IMR-90 (cell line): ENCODE measurements at regions not wholly inside any gene's neighbourhood (a gene's known extent, or its start where the extent isn't known, plus 50 kb on each side); places are given as distances from the start of the nearest gene placed in this dataset.
A peak's percentile ranks its signal among the peaks of the same experiment; 100 is the strongest.

ENCODE experiments used
- ATAC-seq: fragments of 200-7000 bp; cut with Tn5 transposase; 2 replicates; pipeline ENCODE4 v1.9.1; 2020; ENCODE audit warnings: low read depth, mild to moderate bottlenecking, moderate library complexity
- BruUV-seq: library from RNA; stranded (reverse); fragments of 400-500 nt; replicated peaks from 2 replicates; lab custom pipeline; 2021; lab: Mats Ljungman, UMichigan
- CTCF ChIA-PET: fragments of 300-600 bp; formaldehyde crosslinking; extraction: SDS; loops from one replicate; lab custom pipeline; 2021; ENCODE audit warnings: antibody characterized with exemption; lab: Yijun Ruan, JAX
- POLR2A ChIA-PET: fragments of 300-600 bp; sonication (Branson Sonifier 250); formaldehyde crosslinking; loops from one replicate; lab custom pipeline; 2022; ENCODE audit warnings: antibody characterized with exemption; ENCODE audit not compliant: unreplicated experiment; lab: Charles Lee
- DNase-seq: peaks from one replicate; pipeline ENCODE4 v3.0.0; 2013
- H2AFZ ChIP-seq: replicated peaks from 2 replicates; pipeline ENCODE3; 2013; ENCODE audit warnings: low read length, mild to moderate bottlenecking; ENCODE audit not compliant: poor library complexity
- H2AK5ac ChIP-seq: 2 replicates; pipeline ENCODE4 v1.6.1; 2013; ENCODE audit warnings: low read depth, low read length, inconsistent platforms
- H2AK9ac ChIP-seq: replicated peaks from 2 replicates; pipeline ENCODE3; 2013; ENCODE audit warnings: mild to moderate bottlenecking, low read depth, low read length, moderate library complexity; ENCODE audit not compliant: poor library complexity
- H2BK120ac ChIP-seq: 2 replicates; pipeline ENCODE4 v1.6.1; 2013; ENCODE audit warnings: low read depth, low read length, inconsistent platforms
- H2BK15ac ChIP-seq: 3 replicates; pipeline ENCODE4 v1.6.1; 2013; ENCODE audit warnings: low read depth, low read length, inconsistent platforms
- H2BK20ac ChIP-seq: 2 replicates; pipeline ENCODE4 v1.6.1; 2013; ENCODE audit warnings: low read depth, mild to moderate bottlenecking, inconsistent platforms, low read length, moderate library complexity
- H2BK5ac ChIP-seq: 2 replicates; pipeline ENCODE4 v1.6.1; 2013; ENCODE audit warnings: mild to moderate bottlenecking, low read depth, low read length, inconsistent platforms; ENCODE audit not compliant: poor library complexity, severe bottlenecking
- H3K14ac ChIP-seq: replicated peaks from 2 replicates; pipeline ENCODE4 v1.6.1; 2013; ENCODE audit warnings: low read depth, low read length, inconsistent platforms
- H3K18ac ChIP-seq: 2 replicates; pipeline ENCODE4 v1.6.1; 2013; ENCODE audit warnings: low read depth, low read length, control low read depth
- H3K23ac ChIP-seq: 2 replicates; pipeline ENCODE4 v1.6.1; 2013; ENCODE audit warnings: low read depth, low read length, inconsistent platforms
- H3K27ac ChIP-seq: 2 replicates; pipeline ENCODE4 v1.5.1; 2013; ENCODE audit warnings: mild to moderate bottlenecking, control low read depth, low read length; ENCODE audit not compliant: insufficient read depth
- H3K27me3 ChIP-seq: 2 replicates; pipeline ENCODE4 v1.6.1; 2013; ENCODE audit warnings: low read length; ENCODE audit not compliant: control insufficient read depth, insufficient read depth
- H3K36me3 ChIP-seq: 2 replicates; pipeline ENCODE4 v1.6.1; 2013; ENCODE audit warnings: low read length, mixed read lengths; ENCODE audit not compliant: control insufficient read depth, insufficient read depth
- H3K4ac ChIP-seq: 2 replicates; pipeline ENCODE4 v1.6.1; 2013; ENCODE audit warnings: low read depth, low read length, inconsistent platforms
- H3K4me1 ChIP-seq: 2 replicates; pipeline ENCODE4 v1.6.1; 2013; ENCODE audit warnings: low read length, mixed read lengths; ENCODE audit not compliant: control insufficient read depth, insufficient read depth
- H3K4me2 ChIP-seq: 2 replicates; pipeline ENCODE4 v1.6.1; 2013; ENCODE audit warnings: low read depth, mild to moderate bottlenecking, control low read depth, low read length, moderate library complexity
- H3K4me3 ChIP-seq: 2 replicates; pipeline ENCODE4 v1.5.1; 2013; ENCODE audit warnings: low read depth, mild to moderate bottlenecking, control low read depth, low read length, moderate library complexity; ENCODE audit not compliant: insufficient read depth
- H3K56ac ChIP-seq: 2 replicates; pipeline ENCODE4 v1.6.1; 2013; ENCODE audit warnings: low read length, inconsistent platforms; ENCODE audit not compliant: insufficient read depth; ENCODE audit errors: extremely low read depth
- H3K79me1 ChIP-seq, 2 experiments: 2 replicates each; pipeline ENCODE4 v1.6.1; 2013; ENCODE audit warnings: low read length in 2 of 2, inconsistent platforms in 1 of 2, low read depth in 1 of 2
- H3K9ac ChIP-seq: 2 replicates; pipeline ENCODE4 v1.6.1; 2013; ENCODE audit warnings: low read depth, low read length, control low read depth
- H3K9me1 ChIP-seq: 2 replicates; pipeline ENCODE4 v1.6.1; 2013; ENCODE audit warnings: low read length, inconsistent platforms; ENCODE audit not compliant: insufficient read depth
- H3K9me3 ChIP-seq: 2 replicates; pipeline ENCODE4 v1.6.1; 2013; ENCODE audit warnings: low read length; ENCODE audit not compliant: control insufficient read depth, insufficient read depth
- H4K20me1 ChIP-seq: 2 replicates; pipeline ENCODE4 v1.6.1; 2013; ENCODE audit warnings: low read length, inconsistent platforms; ENCODE audit not compliant: insufficient read depth
- H4K5ac ChIP-seq: 2 replicates; pipeline ENCODE4 v1.6.1; 2013; ENCODE audit warnings: mild to moderate bottlenecking, low read depth, low read length, control low read depth
- H4K8ac ChIP-seq, 2 experiments: 2 replicates each; pipeline ENCODE4 v1.6.1; 2013; ENCODE audit warnings: low read depth in 2 of 2, low read length in 2 of 2, control low read depth in 1 of 2, inconsistent platforms in 1 of 2
- H4K91ac ChIP-seq: 2 replicates; pipeline ENCODE4 v1.6.1; 2013; ENCODE audit warnings: low read depth, low read length, inconsistent platforms; ENCODE audit not compliant: insufficient read depth
- BHLHE40 ChIP-seq: fragments of 150-350 bp; IDR thresholded peaks from 2 replicates; pipeline ENCODE4 v1.6.1; 2016; ENCODE audit warnings: mild to moderate bottlenecking, low read depth, low read length
- CTCF ChIP-seq: conservative IDR thresholded peaks from 2 replicates; pipeline ENCODE4 v1.5.1; 2012; ENCODE audit warnings: mild to moderate bottlenecking, low read depth, low read length, improper control_type of control experiment
- FOS ChIP-seq: fragments of 150-350 bp; IDR thresholded peaks from 2 replicates; pipeline ENCODE4 v1.6.1; 2016; ENCODE audit warnings: low read depth, low read length
- MAFK ChIP-seq: IDR thresholded peaks from 2 replicates; pipeline ENCODE4 v1.6.1; 2012; ENCODE audit warnings: low read depth, low read length, improper control_type of control experiment
- MAZ ChIP-seq: IDR thresholded peaks from 2 replicates; pipeline ENCODE4 v1.6.1; 2012; ENCODE audit warnings: low read depth, mild to moderate bottlenecking, low read length, improper control_type of control experiment, moderate library complexity, borderline replicate concordance
- MXI1 ChIP-seq: IDR thresholded peaks from 2 replicates; pipeline ENCODE4 v1.6.1; 2012; ENCODE audit warnings: low read depth, mild to moderate bottlenecking, low read length, moderate library complexity, borderline replicate concordance
- NFE2L2 ChIP-seq: fragments of 150-350 bp; IDR thresholded peaks from 2 replicates; pipeline ENCODE4 v1.6.1; 2016; ENCODE audit warnings: low read depth, mild to moderate bottlenecking, low read length
- POLR2A ChIP-seq: IDR thresholded peaks from 2 replicates; pipeline ENCODE4 v1.6.1; 2012; ENCODE audit warnings: mild to moderate bottlenecking, low read depth, low read length
- RAD21 ChIP-seq: IDR thresholded peaks from 2 replicates; pipeline ENCODE4 v1.6.1; 2012; ENCODE audit warnings: low read length, improper control_type of control experiment
- RCOR1 ChIP-seq: IDR thresholded peaks from 2 replicates; pipeline ENCODE4 v1.6.1; 2012; ENCODE audit warnings: mild to moderate bottlenecking, low read length, improper control_type of control experiment; ENCODE audit not compliant: insufficient replicate concordance
- RFX5 ChIP-seq: IDR thresholded peaks from 2 replicates; pipeline ENCODE4 v1.8.0; 2012; ENCODE audit warnings: low read depth, mild to moderate bottlenecking, low read length, moderate library complexity
- SMC3 ChIP-seq: fragments of 150-350 bp; IDR thresholded peaks from 2 replicates; pipeline ENCODE4 v1.6.1; 2016; ENCODE audit warnings: low read depth, mild to moderate bottlenecking, antibody characterized with exemption, low read length, moderate library complexity
- WGBS, 2 experiments: methylation state at CpG; one replicate each; pipeline versions ENCODE4 v1.1.5 to v1.1.7; 2013; ENCODE audit warnings: missing lambda C conversion rate in 2 of 2; ENCODE audit not compliant: insufficient read length in 1 of 2; ENCODE audit errors: extremely low coverage in 2 of 2; 5-methylcytosine and 5-hydroxymethylcytosine counted together
- dilution Hi-C: fragments of 300-500 bp; cut with HindIII; formaldehyde crosslinking; loops from one replicate; pipeline ENCODE4 v1.14.3; 2018; ENCODE audit warnings: low sequenced_read_pairs; ENCODE audit not compliant: unreplicated experiment
- in situ Hi-C: fragments of 300-500 bp; cut with MboI; formaldehyde crosslinking; loops from 3 replicates; pipeline ENCODE4 v1.14.3; 2019; ENCODE audit warnings: low sequenced_read_pairs, inconsistent platforms, mixed read lengths
- intact Hi-C: fragments of 100-400 bp; cut with micrococcal nuclease; formaldehyde crosslinking; loops from 2 replicates; pipeline ENCODE4 v1.10.0; 2022
- TF ChIP-seq, protein P1 (sequence below): fragments of 150-350 bp; IDR thresholded peaks from 2 replicates; pipeline ENCODE4 v1.6.1; 2017; ENCODE audit warnings: mild to moderate bottlenecking, antibody characterized with exemption, low read length, low read depth
- TF ChIP-seq, protein P2 (sequence below): fragments of 150-350 bp; IDR thresholded peaks from 2 replicates; pipeline ENCODE4 v1.6.1; 2016; ENCODE audit warnings: low read depth, mild to moderate bottlenecking, low read length, moderate library complexity, borderline replicate concordance

DNA sequence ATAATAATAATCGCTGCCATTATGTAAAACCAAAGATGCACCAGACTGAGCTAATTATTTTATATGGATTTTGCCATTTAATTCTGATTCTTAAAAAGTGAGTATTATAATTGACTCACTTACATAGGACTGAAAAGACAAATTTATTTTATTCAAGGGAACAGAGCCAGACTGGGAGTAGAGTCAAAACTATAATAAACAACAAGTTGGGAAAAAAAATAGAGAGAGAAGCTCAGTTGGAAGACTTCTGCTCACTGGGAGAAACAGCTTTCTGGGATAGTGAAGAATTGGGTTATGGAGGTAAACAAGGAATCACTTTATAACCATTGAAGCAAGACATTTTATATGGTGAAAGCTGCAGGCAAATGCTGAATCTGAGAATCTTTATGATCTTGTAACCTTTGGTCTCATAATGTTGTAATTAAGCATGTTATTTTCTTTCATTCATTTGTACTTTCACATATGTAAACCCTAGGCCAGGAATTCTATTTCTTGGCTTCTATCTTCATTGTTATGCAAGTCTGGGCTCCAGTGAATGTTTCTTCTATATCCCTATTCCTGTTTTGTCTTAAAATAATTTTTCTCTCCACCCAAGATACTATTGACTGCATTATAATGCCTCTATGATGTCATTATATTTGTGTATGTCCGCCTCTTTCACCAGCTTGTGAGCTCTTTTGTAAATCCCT is 725.3 kb upstream of the CCDC179 start:
- no peaks in the 10 kb centered on the region for H4K20me1 ChIP-seq
- no peak overlapping the region for H3K4me2 ChIP-seq
- H3K23ac ChIP-seq, result no peak overlapping the region
- no peak overlapping the region for H3K18ac ChIP-seq
- H3K14ac ChIP-seq, result no peak overlapping the region
- H3K4me1 ChIP-seq, result no peaks in the 10 kb centered on the region
- no peak overlapping the region for H3K56ac ChIP-seq
- H2AFZ ChIP-seq, result no peak overlapping the region
- no CpG with 5 or more reads among the region's 2 CpGs for WGBS, 2 experiments
- H3K9ac ChIP-seq, result no peak overlapping the region
- peak; percentile 2 for DNase-seq
- H3K4ac ChIP-seq, result no peak overlapping the region
- peak; percentile 32 for ATAC-seq
- H3K27ac ChIP-seq, result 0 out of 2 replicates have a peak overlapping the region, but pooled peaks have one; percentile 7
- no peaks in the 10 kb centered on the region for H3K9me1 ChIP-seq
- no peak overlapping the region for H2AK9ac ChIP-seq
- H3K27me3 ChIP-seq, result no peaks in the 10 kb centered on the region
- H4K5ac ChIP-seq, result no peak overlapping the region
- no peak overlapping the region for H2BK120ac ChIP-seq
- no peak overlapping the region for H4K91ac ChIP-seq
- in situ Hi-C loops, result no loop called here
- no peak overlapping the region for H2AK5ac ChIP-seq
- no TSS peak for BruUV-seq
- no peak overlapping the region for H3K4me3 ChIP-seq
- TF ChIP-seq BHLHE40 (no peak), FOS (no peak), POLR2A (no peak), SMC3 (no peak), MAFK (no peak), CTCF (no peak), RAD21 (no peak), NFE2L2 (no peak), MXI1 (no peak), MAZ (no peak), RFX5 (no peak), RCOR1 (no peak)
- TF ChIP-seq, protein P1, sequence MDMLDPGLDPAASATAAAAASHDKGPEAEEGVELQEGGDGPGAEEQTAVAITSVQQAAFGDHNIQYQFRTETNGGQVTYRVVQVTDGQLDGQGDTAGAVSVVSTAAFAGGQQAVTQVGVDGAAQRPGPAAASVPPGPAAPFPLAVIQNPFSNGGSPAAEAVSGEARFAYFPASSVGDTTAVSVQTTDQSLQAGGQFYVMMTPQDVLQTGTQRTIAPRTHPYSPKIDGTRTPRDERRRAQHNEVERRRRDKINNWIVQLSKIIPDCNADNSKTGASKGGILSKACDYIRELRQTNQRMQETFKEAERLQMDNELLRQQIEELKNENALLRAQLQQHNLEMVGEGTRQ, result no peak
- TF ChIP-seq, protein P2, sequence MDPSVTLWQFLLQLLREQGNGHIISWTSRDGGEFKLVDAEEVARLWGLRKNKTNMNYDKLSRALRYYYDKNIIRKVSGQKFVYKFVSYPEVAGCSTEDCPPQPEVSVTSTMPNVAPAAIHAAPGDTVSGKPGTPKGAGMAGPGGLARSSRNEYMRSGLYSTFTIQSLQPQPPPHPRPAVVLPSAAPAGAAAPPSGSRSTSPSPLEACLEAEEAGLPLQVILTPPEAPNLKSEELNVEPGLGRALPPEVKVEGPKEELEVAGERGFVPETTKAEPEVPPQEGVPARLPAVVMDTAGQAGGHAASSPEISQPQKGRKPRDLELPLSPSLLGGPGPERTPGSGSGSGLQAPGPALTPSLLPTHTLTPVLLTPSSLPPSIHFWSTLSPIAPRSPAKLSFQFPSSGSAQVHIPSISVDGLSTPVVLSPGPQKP, result no peak
- no peak overlapping the region for H2BK15ac ChIP-seq
- intact Hi-C loops, result loop anchor here (5.0 kb wide), 1 partner anchor 43 kb away; no protein-coding TSS in a partner anchor
- H3K9me3 ChIP-seq, result 0 out of 2 replicates have a peak, but pooled peaks cover 1% of the 10 kb centered on the region
- no peak overlapping the region for H2BK5ac ChIP-seq
- H3K79me1 ChIP-seq, result no peaks in the 10 kb centered on the region
- no peak overlapping the region for H4K8ac ChIP-seq
- H2BK20ac ChIP-seq, result no peak overlapping the region
- no peaks in the 10 kb centered on the region for H3K36me3 ChIP-seq
- dilution Hi-C loops, result no loop called here
- ChIA-PET CTCF (no interaction called here), POLR2A (no interaction called here)
